ENCODE measurements at regions not wholly inside any gene's neighbourhood (a gene's known extent, or its start where the extent isn't known, plus 50 kb on each side); places are given as distances from the start of the nearest gene placed in this dataset.

GRCh38 chr7:37590824-37591223, 92.7 kb upstream of the GPR141 start:
- Histone ChIP-seq H3K27me3 (no peaks in the 10 kb centered on the region), H3K36me3 (no peaks in the 10 kb centered on the region), H3K4me1 (no peaks in the 10 kb centered on the region), H3K27ac (no peak overlapping the region), H3K9me3 (no peaks in the 10 kb centered on the region), H3K4me3 (no peak overlapping the region)
- no peak for ATAC-seq (ENCODE audit: low FRiP score in 2 of 2)
- DNase-seq: no peak
- no peak for TF ChIP-seq EP300 (IDR thresholded peaks at IDR 0.05)
- no peak for TF ChIP-seq POLR2A (IDR thresholded peaks at IDR 0.05)
- TF ChIP-seq POLR2AphosphoS5 (IDR thresholded peaks at IDR 0.05): no peak
- TF ChIP-seq CTCF (IDR thresholded peaks at IDR 0.05): no peak
- WGBS, 2 donors: 48 to 56% methylated on average over 4 of the region's 4 CpGs

- WGBS, 2 donors: 81 to 94% methylated on average over 2 of the region's 2 CpGs
- Histone ChIP-seq H3K9me3 (no peaks in the 10 kb centered on the region), H3K4me1 (no peaks in the 10 kb centered on the region), H3K36me3 (no peaks in the 10 kb centered on the region), H3K27ac (no peak overlapping the region), H3K4me3 (no peak overlapping the region), H3K27me3 (no peaks in the 10 kb centered on the region)
- no peak for ATAC-seq (ENCODE audit: low FRiP score in 2 of 2)
- no peak for DNase-seq
- no peak for TF ChIP-seq POLR2A (IDR thresholded peaks at IDR 0.05)
Measured at GRCh38 chr7:37592366-37592765, 91.2 kb upstream of the GPR141 start.

DNA sequence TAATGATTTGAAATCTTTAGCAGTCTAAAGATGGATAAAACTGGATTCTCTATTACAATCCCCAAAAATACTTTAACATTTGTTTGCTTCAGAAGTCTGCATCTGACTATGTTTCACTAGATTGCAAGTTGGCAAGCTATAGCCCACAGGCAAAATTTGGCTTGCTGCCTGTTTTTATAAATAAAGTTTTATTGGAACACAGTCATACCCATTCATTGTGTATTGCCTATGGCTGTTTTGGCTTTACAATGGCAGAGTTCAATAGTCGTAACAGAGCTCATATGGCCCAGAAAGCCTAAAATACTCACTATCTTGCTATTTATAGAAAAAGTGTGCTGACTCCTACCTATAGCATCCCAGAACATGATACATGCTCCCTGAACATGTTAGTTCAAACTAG, 89.0 kb upstream of the GPR141 start:
- no peaks in the 10 kb centered on the region for H3K9me3 ChIP-seq
- DNase-seq (no peak), ATAC-seq (ENCODE audit: low FRiP score in 2 of 2) (no peak)
- H3K4me1 ChIP-seq: no peaks in the 10 kb centered on the region
- WGBS, 2 donors: 76 to 94% methylated on average over 1 of the region's 1 CpG
- TF ChIP-seq EP300 (IDR thresholded peaks at IDR 0.05) (no peak), CTCF (IDR thresholded peaks at IDR 0.05) (no peak), POLR2AphosphoS5 (IDR thresholded peaks at IDR 0.05) (no peak), POLR2A (IDR thresholded peaks at IDR 0.05) (no peak)
- no peak overlapping the region for H3K4me3 ChIP-seq
- no peak overlapping the region for H3K27ac ChIP-seq
- no peaks in the 10 kb centered on the region for H3K27me3 ChIP-seq
- H3K36me3 ChIP-seq: no peaks in the 10 kb centered on the region

GRCh38 chr7:37598824-37599223, 84.7 kb upstream of the GPR141 start:
- H3K27ac ChIP-seq: no peak overlapping the region
- DNase-seq (no peak), ATAC-seq (ENCODE audit: low FRiP score in 2 of 2) (no peak)
- no peak overlapping the region for H3K4me3 ChIP-seq
- H3K4me1 ChIP-seq: no peaks in the 10 kb centered on the region
- TF ChIP-seq EP300 (IDR thresholded peaks at IDR 0.05): no peak
- no peak for TF ChIP-seq CTCF (IDR thresholded peaks at IDR 0.05)
- no peak for TF ChIP-seq POLR2A (IDR thresholded peaks at IDR 0.05)
- TF ChIP-seq POLR2AphosphoS5 (IDR thresholded peaks at IDR 0.05): no peak
- H3K27me3 ChIP-seq: no peaks in the 10 kb centered on the region
- WGBS, 2 donors: 21 to 40% methylated on average over 2 of the region's 2 CpGs
- no peaks in the 10 kb centered on the region for H3K9me3 ChIP-seq
- H3K36me3 ChIP-seq: no peaks in the 10 kb centered on the region

DNA sequence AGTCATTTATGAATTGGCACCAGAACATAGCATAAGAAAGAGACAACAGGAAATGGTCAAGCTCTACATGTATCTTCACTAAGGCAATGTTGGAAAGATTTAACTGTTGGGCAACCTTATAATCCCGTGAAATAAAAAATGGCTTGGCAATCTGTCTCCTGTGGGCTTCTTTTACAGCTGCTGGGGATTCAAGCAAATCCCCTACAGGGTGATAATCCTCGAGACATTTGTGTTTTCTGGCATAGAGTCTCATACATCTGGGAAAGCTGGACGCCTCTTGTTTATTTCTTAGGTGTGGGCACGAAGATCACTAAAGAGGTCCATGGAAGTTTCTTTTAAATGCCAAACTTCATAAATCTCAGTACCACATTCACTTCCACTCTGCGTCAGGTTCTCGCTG, 82.2 kb upstream of the GPR141 start:
- no peaks in the 10 kb centered on the region for H3K9me3 ChIP-seq
- DNase-seq: no peak
- no peak overlapping the region for H3K27ac ChIP-seq
- no peak for ATAC-seq (ENCODE audit: low FRiP score in 2 of 2)
- 87 to 88% methylated on average over 6 of the region's 6 CpGs for WGBS, 2 donors
- H3K36me3 ChIP-seq: no peaks in the 10 kb centered on the region
- no peaks in the 10 kb centered on the region for H3K27me3 ChIP-seq
- no peaks in the 10 kb centered on the region for H3K4me1 ChIP-seq
- TF ChIP-seq EP300 (IDR thresholded peaks at IDR 0.05) (no peak), POLR2A (IDR thresholded peaks at IDR 0.05) (no peak), CTCF (IDR thresholded peaks at IDR 0.05) (no peak), POLR2AphosphoS5 (IDR thresholded peaks at IDR 0.05) (no peak)
- no peak overlapping the region for H3K4me3 ChIP-seq

Measured in upper lobe of left lung (tissue), 6 donors.